Vagina (tissue), 2 donors: ENCODE measurements at regions not wholly inside any gene's neighbourhood (a gene's known extent, or its start where the extent isn't known, plus 50 kb on each side); places are given as distances from the start of the nearest gene placed in this dataset.
A peak's percentile ranks its signal among the peaks of the same experiment; 100 is the strongest.

ENCODE experiments used
- DNase-seq, 2 donors: peaks; one replicate each; pipeline ENCODE4 v3.0.0-alpha.2; 2017; ENCODE audit errors: extremely low spot score in 2 of 2
- H3K27ac ChIP-seq: fragments of 200-600 bp; sonication (generic); one replicate; pipeline ENCODE4 v1.5.1; 2019
- H3K27me3 ChIP-seq: fragments of 200-600 bp; sonication (generic); one replicate; pipeline ENCODE4 v1.5.1; 2019
- H3K36me3 ChIP-seq, 2 donors: fragments of 200-600 bp; sonication (generic); one replicate each; pipeline ENCODE4 v1.5.1; 2017 to 2019
- H3K4me1 ChIP-seq: fragments of 200-600 bp; sonication (generic); one replicate; pipeline ENCODE4 v1.5.1; 2019
- H3K4me3 ChIP-seq, 2 donors: fragments of 200-600 bp; sonication (generic); 1 replicate in 1 of 2; 2 replicates in 1 of 2; pipeline ENCODE4 v1.5.1; 2016 to 2019
- H3K9me3 ChIP-seq: fragments of 200-600 bp; sonication (generic); one replicate; pipeline ENCODE4 v1.5.1; 2019
- POLR2A ChIP-seq, 2 donors: fragments of 450-650 bp; IDR thresholded peaks; one replicate each; pipeline ENCODE4 v1.6.1; 2017; ENCODE audit warnings: antibody characterized with exemption in 2 of 2, mild to moderate bottlenecking in 2 of 2, moderate library complexity in 2 of 2
- POLR2AphosphoS5 ChIP-seq, 2 donors: sonication (generic); formaldehyde crosslinking; IDR thresholded peaks; one replicate each; pipeline ENCODE4 v1.9.0; 2017; ENCODE audit warnings: antibody characterized with exemption in 2 of 2, mild to moderate bottlenecking in 2 of 2, low read depth in 1 of 2; ENCODE audit not compliant: insufficient read depth in 1 of 2
- intact Hi-C: fragments of 100-400 bp; cut with DNase I; formaldehyde crosslinking; loops from one replicate; pipeline ENCODE4 v1.15.1; 2023
- TF ChIP-seq, protein P1 (sequence below), 3 experiments: fragments of 450-650 bp in 2 of 3; fragments of 200-600 bp in 1 of 3; sonication (generic) in 1 of 3; IDR thresholded peaks; one replicate each; pipeline ENCODE4 v1.5.1; 2017 to 2019; ENCODE audit warnings: antibody characterized with exemption in 3 of 3, mild to moderate bottlenecking in 2 of 3, moderate library complexity in 2 of 3

DNA sequence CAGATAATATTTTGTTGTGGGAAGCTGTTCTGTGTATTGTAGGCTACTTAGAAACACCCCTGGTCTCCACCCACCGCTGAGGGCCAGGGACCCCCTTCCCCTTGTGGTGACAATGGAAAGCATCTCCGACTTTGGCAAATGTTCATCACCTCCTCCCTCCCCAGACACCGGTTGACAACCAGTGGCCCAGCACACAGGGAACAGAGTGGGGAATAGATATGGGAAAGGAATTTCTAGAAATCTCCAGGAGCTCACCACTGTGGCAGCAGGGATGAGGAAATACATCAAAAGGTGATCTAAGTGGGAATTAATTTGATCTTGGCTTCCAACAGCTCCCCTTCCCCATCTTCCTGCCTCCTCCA is 257.3 kb upstream of the FOXQ1 start:
- no peaks in the 10 kb centered on the region for H3K9me3 ChIP-seq
- no peaks in the 10 kb centered on the region for H3K36me3 ChIP-seq
- no peaks in the 10 kb centered on the region for H3K27me3 ChIP-seq
- H3K27ac ChIP-seq, result no peak overlapping the region
- no peaks in the 10 kb centered on the region for H3K4me1 ChIP-seq
- DNase-seq, result no peak
- intact Hi-C loops, result no loop called here
- no peak for TF ChIP-seq POLR2AphosphoS5 (IDR thresholded peaks at IDR 0.05; ENCODE audit: insufficient read depth in 1 of 2, low read depth in 1 of 2)
- no peak for TF ChIP-seq POLR2A (IDR thresholded peaks at IDR 0.05)
- TF ChIP-seq, protein P1, sequence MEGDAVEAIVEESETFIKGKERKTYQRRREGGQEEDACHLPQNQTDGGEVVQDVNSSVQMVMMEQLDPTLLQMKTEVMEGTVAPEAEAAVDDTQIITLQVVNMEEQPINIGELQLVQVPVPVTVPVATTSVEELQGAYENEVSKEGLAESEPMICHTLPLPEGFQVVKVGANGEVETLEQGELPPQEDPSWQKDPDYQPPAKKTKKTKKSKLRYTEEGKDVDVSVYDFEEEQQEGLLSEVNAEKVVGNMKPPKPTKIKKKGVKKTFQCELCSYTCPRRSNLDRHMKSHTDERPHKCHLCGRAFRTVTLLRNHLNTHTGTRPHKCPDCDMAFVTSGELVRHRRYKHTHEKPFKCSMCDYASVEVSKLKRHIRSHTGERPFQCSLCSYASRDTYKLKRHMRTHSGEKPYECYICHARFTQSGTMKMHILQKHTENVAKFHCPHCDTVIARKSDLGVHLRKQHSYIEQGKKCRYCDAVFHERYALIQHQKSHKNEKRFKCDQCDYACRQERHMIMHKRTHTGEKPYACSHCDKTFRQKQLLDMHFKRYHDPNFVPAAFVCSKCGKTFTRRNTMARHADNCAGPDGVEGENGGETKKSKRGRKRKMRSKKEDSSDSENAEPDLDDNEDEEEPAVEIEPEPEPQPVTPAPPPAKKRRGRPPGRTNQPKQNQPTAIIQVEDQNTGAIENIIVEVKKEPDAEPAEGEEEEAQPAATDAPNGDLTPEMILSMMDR (IDR thresholded peaks at IDR 0.05), result no peak
- no peak overlapping the region for H3K4me3 ChIP-seq

DNA sequence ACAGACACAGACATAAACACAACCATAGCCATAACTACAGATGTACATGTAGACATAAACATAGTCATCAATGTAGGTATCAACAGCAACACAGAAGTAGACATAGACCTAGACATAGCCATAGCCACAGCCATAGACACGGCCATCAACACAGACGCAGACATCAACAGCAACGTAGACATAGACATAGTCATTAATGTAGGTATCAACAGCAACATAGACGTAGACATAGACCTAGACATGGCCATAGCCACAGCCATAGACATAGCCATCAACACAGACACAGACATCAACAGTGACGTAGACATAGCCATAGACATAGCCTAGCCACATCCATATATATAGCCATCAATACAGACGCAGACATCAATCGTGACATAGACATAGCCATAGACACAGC is 258.3 kb upstream of the FOXQ1 start:
- peak in 1 of 2 donors; percentile 85 for DNase-seq
- no peaks in the 10 kb centered on the region for H3K27me3 ChIP-seq

DNA sequence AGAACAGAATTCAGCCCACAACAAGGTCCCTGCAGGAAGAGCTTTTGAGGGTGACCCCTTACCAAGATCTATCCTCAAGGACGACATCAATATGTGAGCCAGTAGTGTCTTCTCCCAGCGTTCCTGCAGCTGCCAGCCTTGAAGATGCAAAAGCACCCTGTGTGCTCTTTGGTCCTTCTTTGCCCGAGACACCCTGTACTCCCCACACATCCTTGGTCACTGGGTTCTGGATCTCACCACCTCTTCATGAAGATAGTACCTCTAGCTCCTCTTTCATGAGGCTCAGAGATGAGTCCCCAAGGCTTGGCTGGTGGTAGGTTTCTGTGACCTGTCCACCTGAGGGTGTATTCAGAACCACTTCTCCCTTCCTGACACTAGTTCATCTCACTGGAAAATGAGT is 259.6 kb upstream of the FOXQ1 start:
- H3K4me1 ChIP-seq, result no peaks in the 10 kb centered on the region
- DNase-seq, result peak in 1 of 2 donors; percentile 79
- H3K27me3 ChIP-seq, result no peaks in the 10 kb centered on the region
- TF ChIP-seq, protein P1 (IDR thresholded peaks at IDR 0.05), result no peak
- no peaks in the 10 kb centered on the region for H3K9me3 ChIP-seq
- no peak overlapping the region for H3K4me3 ChIP-seq
- intact Hi-C loops, result no loop called here
- no peak overlapping the region for H3K27ac ChIP-seq
- no peaks in the 10 kb centered on the region for H3K36me3 ChIP-seq

More for the DNA sequence above, 258.3 kb upstream of the FOXQ1 start:
- Histone ChIP-seq H3K27ac (no peak overlapping the region), H3K9me3 (no peaks in the 10 kb centered on the region), H3K4me1 (no peaks in the 10 kb centered on the region), H3K4me3 (no peak overlapping the region), H3K36me3 (no peaks in the 10 kb centered on the region)
- intact Hi-C loops, result no loop called here
- no peak for TF ChIP-seq POLR2A (IDR thresholded peaks at IDR 0.05)
- TF ChIP-seq POLR2AphosphoS5 (IDR thresholded peaks at IDR 0.05; ENCODE audit: insufficient read depth in 1 of 2, low read depth in 1 of 2), result no peak
- TF ChIP-seq, protein P1 (IDR thresholded peaks at IDR 0.05), result no peak

DNA sequence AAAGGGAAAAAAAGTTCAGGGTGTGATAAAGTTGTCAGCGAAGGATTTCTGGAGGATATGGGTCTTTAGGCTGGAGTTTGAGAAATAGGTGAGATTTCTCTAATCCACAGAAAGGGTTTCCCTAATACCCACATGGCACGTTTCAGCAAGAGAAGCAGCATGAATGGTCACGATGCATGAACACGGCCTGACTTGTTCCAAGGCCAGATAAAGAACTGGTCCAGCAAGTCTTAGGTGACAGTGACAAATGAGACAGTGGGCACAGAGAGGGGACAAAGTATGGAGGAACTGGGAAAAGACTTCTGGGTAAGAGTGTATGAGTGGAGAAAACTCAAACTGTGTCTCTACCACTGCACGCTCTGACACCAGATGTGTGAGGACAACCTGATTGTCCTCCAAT is 262.0 kb upstream of the FOXQ1 start:
- H3K36me3 ChIP-seq, result no peaks in the 10 kb centered on the region
- H3K9me3 ChIP-seq, result no peaks in the 10 kb centered on the region
- TF ChIP-seq, protein P1 (IDR thresholded peaks at IDR 0.05), result no peak
- no peak for TF ChIP-seq POLR2A (IDR thresholded peaks at IDR 0.05)
- TF ChIP-seq POLR2AphosphoS5 (IDR thresholded peaks at IDR 0.05; ENCODE audit: insufficient read depth in 1 of 2, low read depth in 1 of 2), result no peak
- no peaks in the 10 kb centered on the region for H3K27me3 ChIP-seq
- intact Hi-C loops, result no loop called here
- peak in 1 of 2 donors; percentile 62 for DNase-seq
- H3K4me3 ChIP-seq, result no peak overlapping the region
- H3K4me1 ChIP-seq, result no peaks in the 10 kb centered on the region
- H3K27ac ChIP-seq, result no peak overlapping the region

DNA sequence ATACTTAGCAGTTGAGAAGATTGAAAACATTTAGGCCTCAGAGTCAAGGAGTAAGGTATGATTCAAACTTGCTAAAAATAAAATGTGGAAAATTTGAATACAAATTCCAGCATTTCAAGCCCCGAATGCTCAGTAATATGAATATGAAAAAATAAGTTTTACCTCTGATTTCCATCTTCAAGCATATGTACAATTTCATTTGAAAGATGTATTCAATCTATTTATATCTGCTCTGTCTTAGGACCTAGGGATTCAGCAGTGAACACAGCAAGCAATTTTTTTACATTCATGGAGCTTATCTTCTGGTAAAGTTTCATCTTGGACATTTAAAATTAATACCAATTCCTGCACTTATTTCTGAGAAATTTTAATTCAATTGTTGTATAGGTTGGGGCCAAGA is 262.7 kb upstream of the FOXQ1 start:
- intact Hi-C loops, result no loop called here
- no peak for DNase-seq
- H3K27me3 ChIP-seq, result no peaks in the 10 kb centered on the region

More for the DNA sequence above, 262.7 kb upstream of the FOXQ1 start:
- Histone ChIP-seq H3K36me3 (no peaks in the 10 kb centered on the region), H3K9me3 (no peaks in the 10 kb centered on the region), H3K27ac (no peak overlapping the region), H3K4me1 (no peaks in the 10 kb centered on the region), H3K4me3 (no peak overlapping the region)
- TF ChIP-seq POLR2AphosphoS5 (IDR thresholded peaks at IDR 0.05; ENCODE audit: insufficient read depth in 1 of 2, low read depth in 1 of 2) (no peak), POLR2A (IDR thresholded peaks at IDR 0.05) (no peak)
- TF ChIP-seq, protein P1 (IDR thresholded peaks at IDR 0.05), result no peak
